OCI-LY7 (cell line): ENCODE measurements at regions not wholly inside any gene's neighbourhood (a gene's known extent, or its start where the extent isn't known, plus 50 kb on each side); places are given as distances from the start of the nearest gene placed in this dataset.

Experiments
- BruUV-seq: library from RNA; stranded (reverse); fragments of 400-500 nt; replicated peaks from 2 replicates; lab custom pipeline; 2021; lab: Mats Ljungman, UMichigan
- CTCF ChIA-PET: fragments of 300-600 bp; sonication (Branson Sonifier 250); formaldehyde crosslinking; loops from one replicate; lab custom pipeline; 2022; ENCODE audit warnings: antibody characterized with exemption; ENCODE audit not compliant: unreplicated experiment; lab: Charles Lee
- POLR2A ChIA-PET: fragments of 300-600 bp; sonication (Branson Sonifier 250); formaldehyde crosslinking; loops from one replicate; lab custom pipeline; 2022; ENCODE audit warnings: antibody characterized with exemption; lab: Charles Lee
- DNase-seq: peaks from one replicate; pipeline ENCODE4 v3.0.0-alpha.2; 2015; ENCODE audit warnings: low spot score
- H2AFZ ChIP-seq: fragments of 200-600 bp; sonication (generic), shearing (Covaris generic); 2 replicates; pipeline ENCODE4 v1.6.1; 2014; ENCODE audit warnings: mild to moderate bottlenecking, antibody characterized with exemption, low read length, moderate library complexity
- H3K27ac ChIP-seq: fragments of 200-600 bp; sonication (generic); 2 replicates; pipeline ENCODE4 v1.5.1; 2014; ENCODE audit warnings: mixed run types, low read depth, mild to moderate bottlenecking, moderate library complexity, low read length, inconsistent platforms; ENCODE audit not compliant: poor library complexity, severe bottlenecking
- H3K36me3 ChIP-seq: fragments of 200-600 bp; sonication (generic); 2 replicates; pipeline ENCODE4 v1.6.1; 2014; ENCODE audit warnings: mild to moderate bottlenecking, antibody characterized with exemption, low read length, moderate library complexity, mixed read lengths; ENCODE audit not compliant: insufficient read depth
- H3K4me1 ChIP-seq: fragments of 200-600 bp; sonication (generic); 2 replicates; pipeline ENCODE4 v1.5.1; 2014; ENCODE audit warnings: mild to moderate bottlenecking, low read length; ENCODE audit not compliant: insufficient read depth, poor library complexity, severe bottlenecking
- H3K4me2 ChIP-seq: fragments of 200-600 bp; sonication (generic); 2 replicates; pipeline ENCODE4 v1.6.1; 2014; ENCODE audit warnings: mild to moderate bottlenecking, low read length
- H3K4me3 ChIP-seq: fragments of 200-600 bp; sonication (generic); 2 replicates; pipeline ENCODE4 v1.5.1; 2014; ENCODE audit warnings: mild to moderate bottlenecking, low read depth, low read length; ENCODE audit not compliant: poor library complexity, severe bottlenecking
- H3K79me2 ChIP-seq: fragments of 200-600 bp; sonication (generic); 2 replicates; pipeline ENCODE4 v1.6.1; 2016; ENCODE audit warnings: low read depth, mild to moderate bottlenecking, low read length, moderate library complexity, mixed read lengths; ENCODE audit not compliant: insufficient read depth
- H3K9me2 ChIP-seq: fragments of 200-600 bp; sonication (generic); 2 replicates; pipeline ENCODE4 v1.6.1; 2016; ENCODE audit warnings: mild to moderate bottlenecking, low read length, mixed read lengths; ENCODE audit not compliant: insufficient read depth
- H3K9me3 ChIP-seq: fragments of 200-600 bp; sonication (generic); 2 replicates; pipeline ENCODE4 v1.6.1; 2014; ENCODE audit warnings: mild to moderate bottlenecking, mixed run types, low read length, mixed read lengths
- H4K20me1 ChIP-seq: fragments of 200-600 bp; sonication (generic); 2 replicates; pipeline ENCODE4 v1.6.1; 2014; ENCODE audit warnings: mild to moderate bottlenecking, antibody characterized with exemption, low read length, moderate library complexity, mixed read lengths; ENCODE audit not compliant: insufficient read depth
- EZH2phosphoT487 ChIP-seq: fragments of 200-600 bp; sonication (generic); IDR thresholded peaks from 2 replicates; pipeline ENCODE4 v1.6.1; 2018; ENCODE audit warnings: low read depth, borderline replicate concordance, mild to moderate bottlenecking, mixed run types, antibody characterized with exemption, low read length, moderate library complexity, mixed read lengths
- intact Hi-C: fragments of 100-400 bp; cut with micrococcal nuclease; formaldehyde crosslinking; loops from one replicate; pipeline ENCODE4 v1.10.0; 2022; ENCODE audit not compliant: unreplicated experiment
- TF ChIP-seq, protein P1 (sequence below): fragments of 200-600 bp; sonication (generic); conservative IDR thresholded peaks from 2 replicates; pipeline ENCODE4 v1.5.1; 2014; ENCODE audit warnings: mild to moderate bottlenecking, antibody characterized with exemption, low read length, moderate library complexity, mixed read lengths

DNA sequence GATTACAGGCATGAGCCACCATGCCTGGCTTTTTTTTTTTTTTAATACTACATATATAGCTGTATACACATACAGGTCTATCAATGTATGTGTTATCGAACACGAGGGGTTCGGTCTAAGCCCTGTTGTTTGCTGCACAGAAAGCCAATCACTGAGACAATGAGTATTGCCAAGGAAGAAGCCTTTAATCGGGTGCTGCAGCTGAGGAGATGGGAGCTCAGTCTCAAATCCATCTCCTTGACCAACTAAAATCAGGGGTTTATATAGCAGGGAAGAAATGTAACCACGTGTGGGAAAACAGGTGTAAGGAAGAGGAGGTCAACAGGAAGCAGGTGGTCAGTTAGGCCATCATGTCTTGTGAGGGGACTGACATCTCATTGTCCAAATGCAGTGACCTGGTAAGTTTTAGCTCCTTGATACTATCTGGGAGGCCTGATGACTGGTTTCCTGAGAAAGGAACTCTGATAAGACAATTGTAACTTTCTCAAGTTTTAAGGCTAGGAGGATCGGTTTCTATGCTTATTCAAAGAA, 80.9 kb upstream of the MAP1LC3B2 start:
- ChIA-PET POLR2A (interaction anchor here (0.6 kb wide), 1 partner anchor 164 kb away, joined by 3 read pairs; no protein-coding TSS in a partner anchor), CTCF (no interaction called here)
- H3K4me1 ChIP-seq: no peaks in the 10 kb centered on the region
- no peak overlapping the region for H3K4me3 ChIP-seq
- no peak for DNase-seq
- H3K4me2 ChIP-seq: no peak overlapping the region
- H3K9me2 ChIP-seq: no peaks in the 10 kb centered on the region
- H3K27ac ChIP-seq: no peak overlapping the region
- H3K79me2 ChIP-seq: no peaks in the 10 kb centered on the region
- intact Hi-C loops: no loop called here
- H3K9me3 ChIP-seq: no peaks in the 10 kb centered on the region
- no peaks in the 10 kb centered on the region for H3K36me3 ChIP-seq
- no peak overlapping the region for H2AFZ ChIP-seq
- BruUV-seq: no TSS peak
- TF ChIP-seq, protein P1, sequence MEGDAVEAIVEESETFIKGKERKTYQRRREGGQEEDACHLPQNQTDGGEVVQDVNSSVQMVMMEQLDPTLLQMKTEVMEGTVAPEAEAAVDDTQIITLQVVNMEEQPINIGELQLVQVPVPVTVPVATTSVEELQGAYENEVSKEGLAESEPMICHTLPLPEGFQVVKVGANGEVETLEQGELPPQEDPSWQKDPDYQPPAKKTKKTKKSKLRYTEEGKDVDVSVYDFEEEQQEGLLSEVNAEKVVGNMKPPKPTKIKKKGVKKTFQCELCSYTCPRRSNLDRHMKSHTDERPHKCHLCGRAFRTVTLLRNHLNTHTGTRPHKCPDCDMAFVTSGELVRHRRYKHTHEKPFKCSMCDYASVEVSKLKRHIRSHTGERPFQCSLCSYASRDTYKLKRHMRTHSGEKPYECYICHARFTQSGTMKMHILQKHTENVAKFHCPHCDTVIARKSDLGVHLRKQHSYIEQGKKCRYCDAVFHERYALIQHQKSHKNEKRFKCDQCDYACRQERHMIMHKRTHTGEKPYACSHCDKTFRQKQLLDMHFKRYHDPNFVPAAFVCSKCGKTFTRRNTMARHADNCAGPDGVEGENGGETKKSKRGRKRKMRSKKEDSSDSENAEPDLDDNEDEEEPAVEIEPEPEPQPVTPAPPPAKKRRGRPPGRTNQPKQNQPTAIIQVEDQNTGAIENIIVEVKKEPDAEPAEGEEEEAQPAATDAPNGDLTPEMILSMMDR: no peak
- no peak for TF ChIP-seq EZH2phosphoT487
- H4K20me1 ChIP-seq: no peaks in the 10 kb centered on the region

DNA sequence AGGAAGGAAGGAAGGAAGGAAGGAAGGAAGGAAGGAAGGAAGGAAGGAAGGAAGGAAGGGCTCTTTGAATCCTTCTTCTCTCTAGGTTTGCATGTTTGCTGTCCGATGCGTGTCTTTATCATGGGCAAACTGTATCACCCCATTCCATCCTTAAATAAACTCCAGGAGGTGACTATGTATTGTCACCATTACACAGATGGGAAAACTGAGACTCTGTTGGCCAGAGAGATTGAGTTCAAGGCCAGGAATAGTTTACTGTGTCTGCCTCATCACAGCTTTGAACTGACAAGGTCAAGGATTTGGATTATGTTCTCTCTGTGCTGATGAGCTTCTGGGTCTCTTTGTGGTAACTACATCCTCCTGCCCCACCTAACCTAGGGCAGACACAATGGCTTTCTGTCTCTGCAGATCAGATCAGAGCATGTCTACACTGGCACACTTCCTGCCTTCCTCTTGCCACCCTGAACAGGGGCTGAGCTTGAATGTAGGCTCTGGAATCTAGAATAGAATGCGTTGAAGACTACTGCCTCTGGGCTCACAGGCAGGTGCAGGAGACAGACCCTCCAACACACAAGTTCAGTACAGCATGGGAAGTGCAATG, 78.9 kb upstream of the MAP1LC3B2 start:
- no peaks in the 10 kb centered on the region for H3K4me1 ChIP-seq
- BruUV-seq: no TSS peak
- intact Hi-C loops: no loop called here
- TF ChIP-seq EZH2phosphoT487: no peak
- TF ChIP-seq, protein P1: no peak
- ChIA-PET POLR2A (interaction anchor here (0.5 kb wide), 1 partner anchor 275 kb away, joined by 4 read pairs; no protein-coding TSS in a partner anchor), CTCF (no interaction called here)
- H3K36me3 ChIP-seq: no peaks in the 10 kb centered on the region
- no peaks in the 10 kb centered on the region for H3K79me2 ChIP-seq
- no peak for DNase-seq
- no peaks in the 10 kb centered on the region for H3K9me3 ChIP-seq
- H3K27ac ChIP-seq: no peak overlapping the region
- H3K4me3 ChIP-seq: no peak overlapping the region
- H2AFZ ChIP-seq: no peak overlapping the region
- no peaks in the 10 kb centered on the region for H4K20me1 ChIP-seq
- H3K4me2 ChIP-seq: no peak overlapping the region
- no peaks in the 10 kb centered on the region for H3K9me2 ChIP-seq

DNA sequence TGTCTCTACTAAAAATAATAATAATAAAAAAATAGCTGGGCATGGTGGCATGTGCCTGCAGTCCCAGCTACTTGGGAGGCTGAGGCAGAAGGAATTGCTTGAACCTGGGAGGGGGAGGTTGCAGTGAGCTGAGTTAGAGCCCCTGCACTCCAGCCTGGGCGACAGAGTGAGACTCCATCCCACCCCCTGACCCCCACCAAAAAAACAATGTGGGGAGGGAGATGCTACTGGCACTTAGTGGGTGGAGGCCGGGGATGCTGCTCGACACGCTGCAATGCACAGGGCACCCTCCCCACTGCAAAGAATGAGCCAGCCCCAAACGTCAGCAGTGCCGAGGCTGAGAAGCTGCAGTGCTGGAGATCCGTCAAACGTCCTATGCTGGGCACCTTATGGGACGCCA, 77.5 kb upstream of the MAP1LC3B2 start:
- no peaks in the 10 kb centered on the region for H3K9me3 ChIP-seq
- no peaks in the 10 kb centered on the region for H3K9me2 ChIP-seq
- no peak overlapping the region for H3K4me3 ChIP-seq
- ChIA-PET CTCF (no interaction called here), POLR2A (interaction anchor here (1.1 kb wide), 1 partner anchor 95 kb away, joined by 3 read pairs; no protein-coding TSS in a partner anchor)
- no TSS peak for BruUV-seq
- TF ChIP-seq, protein P1: no peak
- no peak for TF ChIP-seq EZH2phosphoT487
- H3K79me2 ChIP-seq: no peaks in the 10 kb centered on the region
- DNase-seq: no peak
- intact Hi-C loops: no loop called here
- no peak overlapping the region for H3K4me2 ChIP-seq
- no peak overlapping the region for H2AFZ ChIP-seq
- no peaks in the 10 kb centered on the region for H3K4me1 ChIP-seq
- no peaks in the 10 kb centered on the region for H4K20me1 ChIP-seq
- no peaks in the 10 kb centered on the region for H3K36me3 ChIP-seq
- no peak overlapping the region for H3K27ac ChIP-seq
